Thyroid gland (tissue), 4 donors: ENCODE measurements at regions not wholly inside any gene's neighbourhood (a gene's known extent, or its start where the extent isn't known, plus 50 kb on each side); places are given as distances from the start of the nearest gene placed in this dataset.
"Not testable (repeated sequence)": the region's sequence is repeated elsewhere in the genome, so short reads cannot be mapped to it uniquely, and the experiment has no call there.

ENCODE experiments used
- POLR2A ChIP-seq, 2 donors: fragments of 450-650 bp; IDR thresholded peaks; one replicate each; pipeline ENCODE4 v1.6.1; 2017; ENCODE audit warnings: antibody characterized with exemption in 2 of 2, mild to moderate bottlenecking in 2 of 2, moderate library complexity in 1 of 2
- TF ChIP-seq, protein P1 (sequence below), 6 experiments: fragments of 200-600 bp in 3 of 6; fragments of 450-650 bp in 3 of 6; sonication (generic) in 3 of 6; IDR thresholded peaks; one replicate each; pipeline ENCODE4 v1.5.1; 2016 to 2019; ENCODE audit warnings: antibody characterized with exemption in 6 of 6, mild to moderate bottlenecking in 2 of 6, inconsistent platforms in 1 of 6, moderate library complexity in 1 of 6

DNA sequence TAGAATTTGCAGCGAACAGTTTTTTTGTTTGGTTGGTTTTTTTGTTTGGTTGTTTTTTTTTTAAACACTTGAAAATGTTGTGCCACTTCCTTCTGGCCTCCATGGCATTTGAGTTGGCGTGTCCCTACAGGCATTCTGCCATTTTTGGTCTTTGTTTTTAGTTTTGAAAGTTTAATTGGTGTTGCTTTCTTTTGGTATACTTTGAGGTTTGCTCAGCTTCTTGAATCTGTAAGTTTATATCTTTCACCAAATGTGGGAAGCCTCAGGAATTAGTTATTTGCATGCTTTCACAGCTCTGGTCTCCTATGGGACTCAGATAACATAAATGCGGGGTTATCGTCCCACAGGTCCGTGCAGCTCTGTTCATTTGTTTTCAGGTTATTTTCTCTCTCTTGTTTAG, 55.9 kb downstream of the VPREB1 start:
- TF ChIP-seq, protein P1, sequence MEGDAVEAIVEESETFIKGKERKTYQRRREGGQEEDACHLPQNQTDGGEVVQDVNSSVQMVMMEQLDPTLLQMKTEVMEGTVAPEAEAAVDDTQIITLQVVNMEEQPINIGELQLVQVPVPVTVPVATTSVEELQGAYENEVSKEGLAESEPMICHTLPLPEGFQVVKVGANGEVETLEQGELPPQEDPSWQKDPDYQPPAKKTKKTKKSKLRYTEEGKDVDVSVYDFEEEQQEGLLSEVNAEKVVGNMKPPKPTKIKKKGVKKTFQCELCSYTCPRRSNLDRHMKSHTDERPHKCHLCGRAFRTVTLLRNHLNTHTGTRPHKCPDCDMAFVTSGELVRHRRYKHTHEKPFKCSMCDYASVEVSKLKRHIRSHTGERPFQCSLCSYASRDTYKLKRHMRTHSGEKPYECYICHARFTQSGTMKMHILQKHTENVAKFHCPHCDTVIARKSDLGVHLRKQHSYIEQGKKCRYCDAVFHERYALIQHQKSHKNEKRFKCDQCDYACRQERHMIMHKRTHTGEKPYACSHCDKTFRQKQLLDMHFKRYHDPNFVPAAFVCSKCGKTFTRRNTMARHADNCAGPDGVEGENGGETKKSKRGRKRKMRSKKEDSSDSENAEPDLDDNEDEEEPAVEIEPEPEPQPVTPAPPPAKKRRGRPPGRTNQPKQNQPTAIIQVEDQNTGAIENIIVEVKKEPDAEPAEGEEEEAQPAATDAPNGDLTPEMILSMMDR (IDR thresholded peaks at IDR 0.05) = not testable (repeated sequence)
- TF ChIP-seq POLR2A (IDR thresholded peaks at IDR 0.05) = not testable (repeated sequence)
